A204.1 (cell line): ENCODE measurements at regions not wholly inside any gene's neighbourhood (a gene's known extent, or its start where the extent isn't known, plus 50 kb on each side); places are given as distances from the start of the nearest gene placed in this dataset.

ENCODE experiments used
- FAIRE-seq: peaks from 2 replicates; lab custom pipeline; 2012; peaks lifted over from hg19 to GRCh38; lab: Jason Lieb, UNC

DNA sequence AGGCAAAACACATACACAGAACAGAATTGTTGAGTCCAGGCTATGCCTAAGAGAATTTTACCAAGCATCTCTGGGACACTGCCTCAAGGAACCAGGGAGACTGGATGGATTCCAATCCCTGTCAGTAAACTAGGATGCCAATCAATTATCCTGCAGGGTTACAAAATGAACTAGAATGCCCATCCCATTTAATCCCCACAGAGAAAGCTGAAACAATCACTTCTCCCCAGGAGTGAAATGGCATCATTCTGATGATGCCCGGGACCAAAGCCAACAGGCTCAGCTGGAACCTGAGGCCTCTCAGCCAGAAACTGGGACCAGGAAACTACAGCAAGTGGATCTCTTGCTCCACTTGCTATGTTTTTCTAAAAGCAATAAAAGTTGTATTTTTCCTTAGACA is 130.0 kb upstream of the TJP1 start:
- FAIRE-seq: no peak

DNA sequence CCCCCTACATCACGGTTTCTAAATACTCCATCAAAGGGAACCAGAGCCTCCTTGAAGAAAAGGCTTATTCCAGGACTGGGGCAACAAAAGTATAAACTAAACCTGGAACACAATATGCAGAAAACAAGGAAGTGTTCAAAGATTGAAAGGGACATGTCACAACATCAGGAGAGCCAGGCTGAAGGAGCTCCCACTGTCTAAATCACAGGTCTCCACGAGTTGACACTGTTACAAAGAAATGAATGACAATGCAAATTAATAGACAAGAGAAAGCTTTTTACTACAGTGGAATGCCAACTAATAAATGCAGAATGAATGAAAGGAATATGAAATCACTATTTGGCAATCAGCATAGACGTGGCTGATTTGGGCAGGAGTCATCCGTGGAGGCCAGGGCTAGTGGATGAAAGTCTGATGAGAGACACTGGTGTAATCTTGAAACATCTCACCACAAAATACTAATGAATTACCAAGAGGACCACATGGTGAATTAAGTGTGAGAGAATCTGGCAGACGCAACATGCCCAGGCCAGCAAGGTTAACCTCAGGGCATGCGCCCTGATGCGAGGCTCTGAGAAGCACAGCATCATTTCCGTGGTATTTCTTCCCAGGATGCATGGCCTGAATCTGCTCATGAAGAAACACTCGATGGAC is 123.8 kb upstream of the TJP1 start:
- FAIRE-seq: no peak

DNA sequence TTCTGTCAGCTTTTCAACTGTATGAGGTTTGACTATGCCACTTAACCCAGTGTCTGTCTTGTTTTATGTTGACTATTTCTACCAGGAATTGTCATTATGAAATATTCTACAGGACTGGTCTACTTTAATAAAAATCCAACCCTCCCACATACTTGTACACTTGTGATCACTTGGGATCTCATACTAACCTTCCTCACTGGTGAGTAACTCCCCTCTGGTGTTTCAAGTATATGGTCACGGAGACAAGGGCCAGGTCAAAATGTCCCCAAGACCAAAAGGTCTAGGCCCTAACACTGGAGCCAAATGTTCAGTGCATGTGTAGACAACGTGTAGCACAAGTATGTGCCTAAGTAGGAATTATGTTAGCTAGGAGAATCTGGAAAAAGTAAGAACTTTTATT is 122.7 kb upstream of the TJP1 start:
- FAIRE-seq: no peak

DNA sequence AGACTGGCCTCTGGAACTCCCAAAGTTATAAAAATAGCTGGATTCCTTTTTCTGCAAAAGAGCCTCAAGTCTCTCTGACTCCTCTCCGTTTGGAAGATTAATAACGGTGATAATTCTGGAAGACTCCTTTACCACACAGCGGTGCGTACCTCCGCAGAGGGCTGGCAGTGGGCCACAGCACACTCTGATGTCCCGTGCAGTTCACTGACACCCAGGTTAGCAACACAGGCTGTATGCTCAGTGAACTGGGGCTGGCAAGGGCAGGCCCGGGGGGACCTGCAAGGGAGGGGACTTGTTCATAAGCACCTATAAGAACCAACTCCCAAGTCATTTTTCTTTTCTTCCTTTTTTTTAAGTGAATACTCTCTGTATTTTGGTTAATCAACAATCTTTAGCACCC is 120.3 kb upstream of the TJP1 start:
- FAIRE-seq: no peak

DNA sequence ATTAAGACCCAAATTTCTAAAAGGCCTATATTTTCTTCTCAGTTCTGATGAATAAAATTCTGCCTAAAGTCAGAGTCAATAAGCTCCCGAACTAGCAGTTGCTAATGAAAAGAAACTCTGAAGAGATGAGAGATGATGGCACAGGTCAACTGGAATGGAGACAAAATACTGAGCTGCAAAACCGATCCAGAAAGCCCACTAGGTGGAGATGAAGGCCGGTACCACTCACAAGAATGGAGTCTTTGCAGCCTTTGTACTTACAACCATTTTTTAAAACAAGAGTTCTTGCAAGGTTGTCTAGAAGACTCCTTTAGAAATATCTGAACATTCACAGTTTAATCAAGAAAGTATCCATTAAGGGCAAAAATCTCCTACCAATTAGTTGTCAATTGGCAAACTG is 119.9 kb upstream of the TJP1 start:
- peak; percentile 16 for FAIRE-seq

DNA sequence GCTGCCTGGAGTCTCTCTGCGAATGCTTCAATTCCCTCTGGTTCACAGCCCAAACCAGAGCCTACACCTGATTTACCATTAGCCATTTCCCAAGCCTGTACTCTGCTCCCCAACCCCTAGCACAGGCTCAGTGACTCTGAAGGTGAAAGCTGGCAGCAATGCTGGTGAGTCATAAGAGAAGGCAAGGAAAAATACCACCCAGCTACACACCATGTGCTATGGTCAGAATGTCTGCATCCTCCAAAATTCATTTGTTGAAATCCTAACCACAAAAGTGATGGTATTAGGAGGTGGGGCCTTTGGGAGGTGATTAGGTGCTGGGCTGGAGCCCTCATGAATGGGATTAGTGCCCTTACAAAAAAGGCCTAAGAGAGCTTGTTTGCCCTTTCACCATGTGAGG is 117.1 kb upstream of the TJP1 start:
- no peak for FAIRE-seq

DNA sequence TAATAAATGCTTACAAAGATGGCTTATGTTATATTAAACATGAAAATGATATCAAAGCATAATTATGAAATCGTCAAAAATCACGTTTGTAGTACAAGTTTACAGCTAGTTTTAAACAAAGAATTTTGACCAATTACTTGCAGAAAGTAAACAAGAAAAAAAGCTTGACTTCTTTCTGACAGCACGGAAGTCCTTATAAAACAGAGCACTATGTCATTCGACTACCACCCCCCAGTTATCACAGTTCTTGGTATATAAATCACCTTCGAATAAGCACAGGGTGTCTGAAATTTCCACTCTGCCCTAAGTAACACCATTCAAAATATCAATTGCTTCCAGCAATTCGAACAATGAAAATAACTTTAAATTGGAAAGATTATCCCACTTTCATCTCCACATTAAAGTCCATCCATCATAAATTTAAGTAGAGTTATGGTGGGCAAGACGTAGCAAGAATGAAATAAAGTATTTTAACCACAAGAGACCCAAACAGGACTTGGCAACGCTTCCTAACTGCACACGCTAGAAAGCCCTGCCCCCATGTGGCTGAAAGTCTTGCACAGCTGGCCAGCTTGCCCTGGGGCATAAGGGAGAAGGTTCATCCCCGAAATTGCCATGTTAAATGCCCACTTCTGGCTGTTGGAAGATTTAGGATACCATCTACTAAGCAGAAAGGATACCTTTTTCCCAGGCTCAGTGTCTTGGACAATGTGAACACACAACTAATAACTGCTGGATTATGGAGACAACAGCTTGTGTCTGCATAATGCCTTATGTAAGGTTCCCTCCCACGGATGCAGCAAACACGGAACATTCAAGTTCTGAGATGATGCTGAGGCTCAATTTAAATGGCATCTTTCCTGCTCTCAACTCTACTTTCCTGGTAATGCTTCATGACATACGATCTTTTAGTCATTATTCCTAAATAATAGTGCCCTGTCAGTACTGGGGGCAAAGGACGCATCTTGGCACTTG is 116.4 kb upstream of the TJP1 start:
- FAIRE-seq: no peak

DNA sequence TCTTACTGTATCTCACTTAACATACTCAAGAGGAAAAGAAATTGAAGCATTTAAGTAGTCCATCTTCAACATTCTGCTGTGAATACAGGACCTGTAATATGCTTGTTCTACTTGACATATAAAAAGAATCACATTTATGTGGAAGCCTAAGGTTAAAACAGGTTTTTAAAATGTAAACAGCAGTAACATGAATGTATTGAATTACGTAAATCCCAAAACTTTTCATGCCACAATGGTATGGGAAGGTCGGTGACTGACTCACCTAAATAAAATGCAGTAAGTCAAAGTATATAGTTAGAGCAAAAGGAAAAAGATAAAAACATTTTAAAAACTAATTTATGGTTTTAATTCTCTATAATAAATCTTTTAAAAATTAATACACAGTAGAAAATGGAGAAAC is 115.7 kb upstream of the TJP1 start:
- no peak for FAIRE-seq

DNA sequence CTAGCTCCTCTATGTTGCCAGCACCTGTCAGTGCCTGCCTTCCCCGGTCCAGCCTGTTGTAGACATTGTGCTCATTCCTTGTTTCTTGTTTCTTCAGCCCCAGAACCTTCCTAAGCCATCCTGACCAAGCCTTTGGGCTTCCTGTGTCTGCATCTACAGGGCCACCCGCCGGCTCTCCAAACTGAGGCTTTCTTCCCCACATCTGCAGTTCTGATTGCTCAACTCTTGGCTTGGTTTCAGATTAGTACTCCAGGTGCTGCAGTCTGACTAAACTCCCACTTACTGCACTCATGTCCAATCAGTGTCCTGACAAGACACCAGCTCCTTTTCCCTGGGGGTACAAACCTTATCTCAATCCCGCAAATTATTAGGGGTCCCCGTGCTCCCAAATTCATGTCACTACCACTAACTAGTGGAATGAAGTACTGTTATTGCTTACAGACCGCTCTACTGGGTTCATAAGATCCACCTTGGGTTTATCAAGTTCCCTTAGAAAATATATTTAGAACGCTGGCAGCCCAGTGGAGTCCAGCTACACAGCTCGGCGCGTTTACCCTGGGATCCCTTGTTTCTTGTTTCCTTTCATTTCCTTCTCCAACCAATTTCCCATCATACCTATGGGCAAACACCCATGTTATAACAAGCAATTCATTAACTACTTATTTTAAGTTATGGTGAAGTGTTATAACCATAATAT is 114.2 kb upstream of the TJP1 start:
- no peak for FAIRE-seq

DNA sequence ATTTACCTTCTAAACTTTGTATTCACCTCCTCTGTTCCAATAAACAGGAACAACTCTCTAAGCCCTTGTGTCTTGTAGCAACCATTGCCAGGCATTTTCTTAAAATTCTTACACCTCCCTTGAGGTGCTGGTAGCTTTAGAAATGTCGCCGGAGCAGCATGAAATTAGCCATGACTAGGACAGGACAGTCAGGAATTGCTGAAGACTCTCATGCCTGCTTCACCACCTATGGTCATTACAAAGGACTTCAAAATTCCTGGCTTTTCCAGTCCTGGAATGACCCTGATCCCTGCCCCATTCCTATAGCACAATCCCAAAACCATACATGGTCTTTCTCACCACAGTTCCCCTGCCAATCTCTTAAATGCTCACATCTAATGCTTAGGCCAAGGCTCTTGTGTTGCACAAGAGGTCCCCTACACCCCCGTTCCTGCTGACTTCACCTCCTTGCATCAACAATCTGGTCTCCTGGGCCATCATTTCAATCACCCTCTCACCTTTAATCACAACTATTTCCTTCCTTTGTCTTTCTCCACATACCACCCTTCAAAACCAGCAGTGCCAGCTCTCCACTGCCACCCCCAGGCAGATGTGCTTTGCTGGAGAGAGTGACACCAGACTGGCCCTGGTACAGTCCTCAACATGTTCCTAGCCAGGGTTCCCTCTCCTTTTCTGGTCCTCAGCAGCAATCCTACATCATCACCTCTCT is 113.2 kb upstream of the TJP1 start:
- FAIRE-seq: no peak

DNA sequence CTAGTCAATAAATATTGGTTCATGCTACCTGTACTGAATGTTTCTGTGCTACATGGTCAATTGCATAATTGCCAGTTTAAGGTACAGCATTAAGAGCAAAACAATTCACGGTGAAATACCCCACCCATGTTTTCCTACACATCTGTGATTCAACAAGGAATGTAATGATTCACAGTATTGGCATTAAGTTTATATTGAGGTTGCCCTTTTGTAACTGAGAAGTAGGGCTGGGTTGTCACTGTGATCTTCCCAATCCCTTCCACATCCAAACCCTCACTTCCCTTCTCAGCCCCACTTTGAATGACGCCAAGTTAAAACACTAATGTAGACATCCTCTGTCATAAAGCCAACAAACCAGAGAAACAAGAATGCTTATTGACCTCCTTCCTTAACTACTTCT is 112.0 kb upstream of the TJP1 start:
- FAIRE-seq: no peak

DNA sequence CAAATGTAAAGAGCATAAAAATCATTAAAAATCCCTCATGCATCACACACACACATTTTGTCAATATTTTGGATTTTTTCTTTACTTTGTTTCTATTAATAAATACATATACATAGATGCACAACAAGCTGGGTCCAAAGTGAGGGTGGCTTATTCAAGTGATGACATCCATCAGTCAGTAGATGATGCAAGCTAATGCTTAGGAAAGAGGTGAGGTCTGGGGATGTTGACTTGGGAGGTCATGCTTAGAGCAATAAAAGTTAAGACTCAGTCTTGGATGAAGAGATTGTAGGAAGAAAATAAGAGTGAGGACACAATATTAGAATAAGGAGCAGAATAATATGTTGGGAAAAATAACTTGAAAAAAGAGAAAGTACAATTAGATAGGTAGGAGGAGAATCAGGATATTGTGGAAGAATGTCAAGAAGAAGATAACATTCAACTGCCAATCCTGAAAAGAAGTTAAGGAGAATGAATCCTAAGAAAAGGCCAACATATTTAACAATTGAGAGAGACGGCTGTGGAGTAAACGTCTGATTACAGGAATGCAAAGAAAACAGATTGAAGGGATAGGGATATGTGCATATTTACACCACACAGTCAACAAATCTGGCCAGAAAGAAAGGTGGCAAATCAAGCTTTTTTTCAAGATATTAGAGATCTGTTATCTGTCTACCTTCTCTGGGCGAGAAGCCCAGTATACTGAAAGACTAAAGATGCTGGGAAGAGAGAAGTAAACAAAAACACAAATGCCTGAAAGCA is 111.0 kb upstream of the TJP1 start:
- no peak for FAIRE-seq

DNA sequence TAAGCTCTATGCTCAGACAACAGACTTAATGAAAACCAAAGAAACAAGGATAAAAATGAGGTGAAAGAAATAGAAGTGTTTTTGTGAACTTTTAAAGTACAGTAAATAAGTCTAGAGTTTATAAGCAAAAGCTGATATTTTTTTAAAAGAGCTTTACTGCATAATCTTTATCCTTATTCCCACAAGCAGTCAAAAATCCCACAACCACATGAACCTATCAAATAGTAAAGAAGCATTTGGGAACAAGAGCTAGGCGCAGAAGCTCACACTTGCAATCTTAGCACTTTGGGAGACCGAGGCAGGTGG is 103.8 kb upstream of the TJP1 start:
- FAIRE-seq: no peak

DNA sequence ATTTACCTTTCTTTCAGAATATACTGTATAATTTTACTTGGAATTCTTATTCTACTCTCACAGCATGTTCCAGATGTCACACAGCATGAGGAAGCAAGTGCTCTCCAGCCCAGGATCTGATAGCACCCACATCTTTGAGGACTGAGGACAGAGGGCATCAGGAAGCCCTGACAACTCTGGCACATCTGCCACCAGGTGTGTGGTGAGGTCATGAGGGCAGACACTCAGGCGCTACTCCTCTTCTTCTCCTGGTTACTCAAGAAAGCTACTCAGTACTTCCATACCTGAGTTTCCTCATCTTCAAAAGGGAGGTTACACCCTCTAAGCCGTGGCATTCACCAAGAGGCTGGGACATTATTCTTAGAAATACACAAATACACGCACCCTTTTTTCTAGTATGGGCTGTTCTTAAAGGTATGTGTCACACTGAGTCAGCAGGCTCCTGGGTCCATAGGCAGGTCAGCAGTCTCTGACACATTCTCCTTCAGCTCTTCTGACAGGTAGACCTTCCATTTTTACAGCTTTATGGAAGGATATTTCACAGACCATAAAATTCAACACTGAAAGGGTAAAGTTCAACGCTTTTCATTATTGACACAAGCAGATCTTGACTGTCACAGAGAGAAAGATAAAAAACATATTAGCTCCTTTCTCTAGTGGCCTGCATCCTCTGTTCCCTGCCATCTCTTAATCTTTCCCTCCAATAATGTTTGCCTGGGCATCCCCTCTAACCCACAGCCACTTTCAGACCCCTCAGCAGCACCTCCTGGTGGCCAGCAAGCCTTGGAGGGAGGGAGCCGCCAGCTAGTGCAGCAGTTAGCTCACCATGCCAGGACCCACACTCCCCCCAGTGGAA is 103.2 kb upstream of the TJP1 start:
- peak; percentile 68 for FAIRE-seq

DNA sequence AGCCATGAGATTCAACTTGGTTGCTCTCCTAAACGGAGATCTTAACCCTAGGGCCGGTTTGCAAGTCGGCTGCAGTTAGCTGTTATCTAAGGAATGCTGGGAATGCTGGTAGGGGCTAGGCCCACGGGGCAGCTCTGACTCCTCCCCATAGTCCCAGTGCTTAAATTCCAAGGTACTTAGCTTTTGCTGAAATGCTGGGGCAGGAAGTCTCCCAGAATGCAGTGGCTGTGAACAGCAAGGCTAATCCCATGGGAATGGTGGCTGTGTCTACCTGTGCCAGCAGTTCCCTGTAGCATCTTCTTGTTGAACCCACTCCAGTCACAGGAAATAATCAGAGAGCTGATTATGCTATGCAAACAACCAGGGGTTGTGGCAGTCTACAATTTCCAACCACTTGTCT is 102.5 kb upstream of the TJP1 start:
- FAIRE-seq: no peak

DNA sequence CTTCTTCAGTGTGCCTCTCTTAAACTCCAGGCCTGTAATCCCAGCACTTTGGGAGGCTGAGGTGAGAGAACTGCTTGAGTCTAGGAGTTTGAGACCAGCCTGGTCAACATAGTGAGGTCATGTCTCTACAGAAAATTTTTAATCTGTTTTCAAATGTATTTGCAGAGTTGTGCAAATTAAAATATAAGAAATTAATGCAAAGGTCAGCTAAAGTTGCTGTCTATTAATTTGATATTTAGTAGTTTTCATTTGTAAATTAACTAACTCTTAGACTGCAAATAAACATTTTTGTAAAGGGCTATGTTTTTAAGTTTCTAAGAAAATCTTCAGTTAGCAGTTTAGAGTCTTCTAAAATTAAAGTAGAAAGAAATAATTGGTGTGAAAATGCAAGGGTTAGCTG is 99.9 kb upstream of the TJP1 start:
- peak; percentile 19 for FAIRE-seq

DNA sequence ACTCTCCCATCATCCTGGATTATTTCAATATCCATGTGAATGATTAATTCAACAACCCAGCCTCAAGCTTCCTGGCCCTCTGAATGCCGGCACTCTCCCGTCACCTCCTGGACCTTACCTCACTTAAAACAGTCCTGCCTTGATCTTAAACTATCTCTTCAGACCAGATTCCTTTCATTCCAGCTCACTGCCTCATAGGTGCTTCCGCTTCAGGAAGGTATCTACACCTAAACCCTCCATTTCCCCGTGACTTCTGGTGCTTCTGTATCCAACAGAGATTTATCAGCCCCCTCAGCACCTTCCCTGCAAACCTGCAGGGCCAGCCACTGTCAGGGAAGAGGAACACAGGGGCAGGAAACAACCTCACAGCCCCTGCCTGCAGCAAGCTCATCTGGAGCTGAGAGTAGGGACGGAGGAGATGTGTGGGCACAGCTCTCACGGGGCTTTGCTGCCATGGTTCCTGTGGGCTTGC is 98.9 kb upstream of the TJP1 start:
- FAIRE-seq: no peak

DNA sequence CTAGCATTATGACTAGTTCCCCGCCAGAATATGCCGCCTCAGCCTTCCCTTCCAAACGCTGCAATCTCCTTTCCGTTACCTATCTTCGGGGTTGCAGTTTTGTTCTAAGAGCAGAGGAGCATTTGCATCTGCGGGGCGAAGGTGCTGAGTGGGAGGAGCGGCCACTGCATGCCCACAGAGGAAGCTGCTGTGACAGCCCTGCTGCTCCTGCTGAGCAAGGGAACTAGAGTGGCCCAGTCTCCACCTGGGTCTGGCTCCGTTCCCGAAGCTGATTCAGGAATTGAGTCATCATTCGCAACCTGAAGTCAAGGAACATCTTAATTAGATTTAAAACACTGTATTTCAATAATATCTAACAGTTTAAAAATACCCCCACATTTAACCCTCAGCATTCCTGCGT is 98.2 kb upstream of the TJP1 start:
- FAIRE-seq: no peak

DNA sequence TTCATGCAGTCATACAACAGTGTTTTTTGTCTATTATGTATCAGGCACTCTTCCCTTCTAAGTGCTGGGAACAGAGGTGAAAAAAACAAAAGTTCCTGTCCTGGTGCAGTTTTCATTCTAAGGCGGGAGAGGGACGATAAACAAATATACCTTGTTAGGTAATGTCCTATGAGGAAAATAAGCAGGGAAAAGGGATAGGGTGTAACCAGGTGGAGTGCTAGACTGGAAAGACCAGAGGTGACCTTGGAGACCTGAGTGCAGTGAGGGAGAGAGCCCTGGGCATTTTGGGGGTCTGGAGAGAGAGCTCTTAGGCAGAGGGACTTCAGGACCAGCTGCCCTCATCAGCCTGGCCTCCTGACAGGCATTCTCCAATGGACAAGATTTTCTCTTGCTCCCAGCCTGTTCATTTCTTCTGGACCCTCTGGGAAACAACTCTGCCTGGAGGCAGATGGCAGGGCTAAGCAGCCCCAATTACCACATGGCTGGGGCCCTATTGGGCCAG is 97.2 kb upstream of the TJP1 start:
- FAIRE-seq: no peak
